ENCODE measurements at regions not wholly inside any gene's neighbourhood (a gene's known extent, or its start where the extent isn't known, plus 50 kb on each side); places are given as distances from the start of the nearest gene placed in this dataset.
A peak's percentile ranks its signal among the peaks of the same experiment; 100 is the strongest.

DNA sequence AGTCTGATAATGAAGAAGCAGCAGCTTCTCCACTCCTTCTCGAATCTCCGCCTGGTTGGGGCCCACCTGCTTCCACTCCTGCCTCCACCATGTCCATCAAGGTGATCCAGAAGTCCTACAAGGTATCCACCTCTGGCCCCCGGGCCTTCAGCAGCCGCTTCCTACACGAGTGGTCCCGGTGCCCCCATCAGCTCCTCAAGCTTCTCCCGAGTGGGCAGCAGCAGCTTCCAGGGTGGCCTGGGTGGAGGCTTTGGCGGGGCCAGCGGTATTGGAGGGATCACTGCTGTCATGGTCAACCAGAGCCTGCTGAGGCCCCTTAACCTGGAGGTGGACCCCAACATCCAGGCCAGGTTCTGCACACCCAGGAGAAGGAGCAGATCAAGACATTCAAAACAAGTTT, 381.0 kb upstream of the USP15 start:
- H2AK5ac ChIP-seq (ENCODE audit: low read length) = no peak overlapping the region
- H2BK120ac ChIP-seq (ENCODE audit: low read depth, low read length) = no peak overlapping the region
- no peaks in the 10 kb centered on the region for H3K79me2 ChIP-seq (ENCODE audit: control insufficient read depth, insufficient read depth, low read length)
- no peak overlapping the region for H3K23ac ChIP-seq (ENCODE audit: low read length)
- H3K27ac ChIP-seq (ENCODE audit: low read depth, low read length) = no peak overlapping the region
- H3K36me3 ChIP-seq (ENCODE audit: control insufficient read depth, insufficient read depth, low read length) = no peaks in the 10 kb centered on the region
- no CpG with 5 or more reads among the region's 9 CpGs for WGBS (ENCODE audit: extremely low coverage, insufficient coverage, low lambda C conversion rate)
- H3K27me3 ChIP-seq (ENCODE audit: insufficient read depth, low read length, poor library complexity) = no peaks in the 10 kb centered on the region
- no peak overlapping the region for H2BK15ac ChIP-seq (replicated peaks; ENCODE audit: low read depth)
- no peaks in the 10 kb centered on the region for H3K79me1 ChIP-seq (ENCODE audit: low read length)
- H3K56ac ChIP-seq (ENCODE audit: low read length) = no peak overlapping the region
- no peak overlapping the region for H4K5ac ChIP-seq (ENCODE audit: low read length)
- H3K18ac ChIP-seq (ENCODE audit: low read length) = no peak overlapping the region
- no peak overlapping the region for H2BK5ac ChIP-seq (ENCODE audit: low read length)
- peak overlapping the region; percentile 1 for H3K4ac ChIP-seq (ENCODE audit: low read depth, low read length)
- no peak for DNase-seq
- no peak overlapping the region for H3K4me2 ChIP-seq (ENCODE audit: low read length)
- no peak overlapping the region for H4K8ac ChIP-seq (ENCODE audit: low read depth, low read length)
- H3K4me3 ChIP-seq (ENCODE audit: low read length) = no peak overlapping the region
- H3K4me1 ChIP-seq (ENCODE audit: control insufficient read depth, low read depth, low read length) = no peaks in the 10 kb centered on the region
- H3K9ac ChIP-seq (ENCODE audit: low read length) = no peak overlapping the region

GRCh38 chr12:61880186-61880585, 380.0 kb upstream of the USP15 start:
- Histone ChIP-seq H3K9ac (ENCODE audit: low read length) (no peak overlapping the region), H2BK120ac (ENCODE audit: low read depth, low read length) (no peak overlapping the region), H4K5ac (ENCODE audit: low read length) (no peak overlapping the region), H3K18ac (ENCODE audit: low read length) (no peak overlapping the region), H2AK5ac (ENCODE audit: low read length) (no peak overlapping the region), H3K27ac (ENCODE audit: low read depth, low read length) (no peak overlapping the region), H3K4me3 (ENCODE audit: low read length) (no peak overlapping the region), H3K23ac (ENCODE audit: low read length) (no peak overlapping the region), H3K27me3 (ENCODE audit: insufficient read depth, low read length, poor library complexity) (no peaks in the 10 kb centered on the region), H4K8ac (ENCODE audit: low read depth, low read length) (no peak overlapping the region), H3K4me1 (ENCODE audit: control insufficient read depth, low read depth, low read length) (no peaks in the 10 kb centered on the region), H3K4me2 (ENCODE audit: low read length) (no peak overlapping the region), H3K56ac (ENCODE audit: low read length) (no peak overlapping the region), H2BK5ac (ENCODE audit: low read length) (no peak overlapping the region), H3K79me2 (ENCODE audit: control insufficient read depth, insufficient read depth, low read length) (no peaks in the 10 kb centered on the region), H3K4ac (ENCODE audit: low read depth, low read length) (no peak overlapping the region), H2BK15ac (replicated peaks; ENCODE audit: low read depth) (no peak overlapping the region), H3K36me3 (ENCODE audit: control insufficient read depth, insufficient read depth, low read length) (no peaks in the 10 kb centered on the region), H3K79me1 (ENCODE audit: low read length) (no peaks in the 10 kb centered on the region)
- no CpG with 5 or more reads among the region's 7 CpGs for WGBS (ENCODE audit: extremely low coverage, insufficient coverage, low lambda C conversion rate)
- no peak for DNase-seq

GRCh38 chr12:61891632-61892031, 368.6 kb upstream of the USP15 start:
- Histone ChIP-seq H3K79me2 (ENCODE audit: control insufficient read depth, insufficient read depth, low read length) (no peaks in the 10 kb centered on the region), H4K5ac (ENCODE audit: low read length) (no peak overlapping the region), H3K4me2 (ENCODE audit: low read length) (no peak overlapping the region), H2AK5ac (ENCODE audit: low read length) (no peak overlapping the region), H3K23ac (ENCODE audit: low read length) (no peak overlapping the region), H3K9ac (ENCODE audit: low read length) (no peak overlapping the region), H3K4ac (ENCODE audit: low read depth, low read length) (no peak overlapping the region), H4K8ac (ENCODE audit: low read depth, low read length) (no peak overlapping the region), H3K27me3 (ENCODE audit: insufficient read depth, low read length, poor library complexity) (no peaks in the 10 kb centered on the region), H3K56ac (ENCODE audit: low read length) (no peak overlapping the region), H3K36me3 (ENCODE audit: control insufficient read depth, insufficient read depth, low read length) (no peaks in the 10 kb centered on the region), H3K18ac (ENCODE audit: low read length) (no peak overlapping the region), H2BK15ac (replicated peaks; ENCODE audit: low read depth) (no peak overlapping the region), H3K4me3 (ENCODE audit: low read length) (no peak overlapping the region), H3K27ac (ENCODE audit: low read depth, low read length) (no peak overlapping the region), H3K4me1 (ENCODE audit: control insufficient read depth, low read depth, low read length) (no peaks in the 10 kb centered on the region), H2BK120ac (ENCODE audit: low read depth, low read length) (no peak overlapping the region), H3K79me1 (ENCODE audit: low read length) (no peaks in the 10 kb centered on the region), H2BK5ac (ENCODE audit: low read length) (no peak overlapping the region)
- DNase-seq = no peak
- WGBS (ENCODE audit: extremely low coverage, insufficient coverage, low lambda C conversion rate) = no CpG with 5 or more reads among the region's 1 CpG

DNA sequence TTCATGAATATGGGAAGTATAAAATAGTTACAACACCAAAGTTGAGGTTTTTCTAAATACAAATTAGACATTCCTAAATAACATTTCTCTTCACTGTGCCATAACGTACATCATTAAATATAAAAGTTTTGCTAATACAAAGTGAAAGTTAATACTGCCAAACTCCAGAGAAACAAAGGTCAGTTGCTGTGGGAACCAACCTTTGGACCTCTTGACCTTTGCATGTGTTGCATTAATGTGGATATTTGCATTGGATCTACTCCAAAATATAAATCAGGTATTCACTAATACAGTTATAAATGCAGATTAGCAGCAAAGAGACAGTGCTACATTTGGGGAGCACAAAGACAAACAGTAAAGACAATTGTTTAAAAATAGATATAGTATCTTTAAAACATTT, 366.0 kb upstream of the USP15 start:
- H2AK5ac ChIP-seq (ENCODE audit: low read length) = no peak overlapping the region
- H3K56ac ChIP-seq (ENCODE audit: low read length) = no peak overlapping the region
- no peak overlapping the region for H3K4me2 ChIP-seq (ENCODE audit: low read length)
- H3K9ac ChIP-seq (ENCODE audit: low read length) = no peak overlapping the region
- WGBS (ENCODE audit: extremely low coverage, insufficient coverage, low lambda C conversion rate) = no CpG with 5 or more reads among the region's 1 CpG
- DNase-seq = no peak
- H3K27ac ChIP-seq (ENCODE audit: low read depth, low read length) = no peak overlapping the region
- no peaks in the 10 kb centered on the region for H3K79me1 ChIP-seq (ENCODE audit: low read length)
- no peak overlapping the region for H2BK120ac ChIP-seq (ENCODE audit: low read depth, low read length)
- no peak overlapping the region for H3K18ac ChIP-seq (ENCODE audit: low read length)
- no peak overlapping the region for H4K5ac ChIP-seq (ENCODE audit: low read length)
- no peak overlapping the region for H2BK15ac ChIP-seq (replicated peaks; ENCODE audit: low read depth)
- H3K79me2 ChIP-seq (ENCODE audit: control insufficient read depth, insufficient read depth, low read length) = no peaks in the 10 kb centered on the region
- H3K36me3 ChIP-seq (ENCODE audit: control insufficient read depth, insufficient read depth, low read length) = no peaks in the 10 kb centered on the region
- H4K8ac ChIP-seq (ENCODE audit: low read depth, low read length) = no peak overlapping the region
- no peak overlapping the region for H3K4ac ChIP-seq (ENCODE audit: low read depth, low read length)
- H3K23ac ChIP-seq (ENCODE audit: low read length) = no peak overlapping the region
- H3K27me3 ChIP-seq (ENCODE audit: insufficient read depth, low read length, poor library complexity) = no peaks in the 10 kb centered on the region
- H2BK5ac ChIP-seq (ENCODE audit: low read length) = no peak overlapping the region
- no peak overlapping the region for H3K4me3 ChIP-seq (ENCODE audit: low read length)
- H3K4me1 ChIP-seq (ENCODE audit: control insufficient read depth, low read depth, low read length) = no peaks in the 10 kb centered on the region

- no peak overlapping the region for H2BK15ac ChIP-seq (replicated peaks; ENCODE audit: low read depth)
- no peak overlapping the region for H3K27ac ChIP-seq (ENCODE audit: low read depth, low read length)
- H3K79me1 ChIP-seq (ENCODE audit: low read length) = no peaks in the 10 kb centered on the region
- no peaks in the 10 kb centered on the region for H3K4me1 ChIP-seq (ENCODE audit: control insufficient read depth, low read depth, low read length)
- no peak overlapping the region for H2BK120ac ChIP-seq (ENCODE audit: low read depth, low read length)
- H3K4ac ChIP-seq (ENCODE audit: low read depth, low read length) = no peak overlapping the region
- no peak overlapping the region for H2AK5ac ChIP-seq (ENCODE audit: low read length)
- H3K4me2 ChIP-seq (ENCODE audit: low read length) = no peak overlapping the region
- H3K18ac ChIP-seq (ENCODE audit: low read length) = no peak overlapping the region
- no peaks in the 10 kb centered on the region for H3K36me3 ChIP-seq (ENCODE audit: control insufficient read depth, insufficient read depth, low read length)
- no peak overlapping the region for H3K23ac ChIP-seq (ENCODE audit: low read length)
- H3K56ac ChIP-seq (ENCODE audit: low read length) = no peak overlapping the region
- no peak overlapping the region for H3K4me3 ChIP-seq (ENCODE audit: low read length)
- H3K27me3 ChIP-seq (ENCODE audit: insufficient read depth, low read length, poor library complexity) = no peaks in the 10 kb centered on the region
- no peak overlapping the region for H4K5ac ChIP-seq (ENCODE audit: low read length)
- H3K9ac ChIP-seq (ENCODE audit: low read length) = no peak overlapping the region
- H3K79me2 ChIP-seq (ENCODE audit: control insufficient read depth, insufficient read depth, low read length) = no peaks in the 10 kb centered on the region
- no peak for DNase-seq
- H2BK5ac ChIP-seq (ENCODE audit: low read length) = no peak overlapping the region
- H4K8ac ChIP-seq (ENCODE audit: low read depth, low read length) = no peak overlapping the region
Observed at GRCh38 chr12:61896436-61896835, 363.8 kb upstream of the USP15 start.

- no peaks in the 10 kb centered on the region for H3K27me3 ChIP-seq (ENCODE audit: insufficient read depth, low read length, poor library complexity)
- no peaks in the 10 kb centered on the region for H3K4me1 ChIP-seq (ENCODE audit: control insufficient read depth, low read depth, low read length)
- H4K8ac ChIP-seq (ENCODE audit: low read depth, low read length) = no peak overlapping the region
- H3K9ac ChIP-seq (ENCODE audit: low read length) = no peak overlapping the region
- H3K23ac ChIP-seq (ENCODE audit: low read length) = no peak overlapping the region
- DNase-seq = no peak
- H2BK5ac ChIP-seq (ENCODE audit: low read length) = no peak overlapping the region
- H3K18ac ChIP-seq (ENCODE audit: low read length) = no peak overlapping the region
- H3K4me2 ChIP-seq (ENCODE audit: low read length) = no peak overlapping the region
- no peak overlapping the region for H3K4ac ChIP-seq (ENCODE audit: low read depth, low read length)
- H3K36me3 ChIP-seq (ENCODE audit: control insufficient read depth, insufficient read depth, low read length) = no peaks in the 10 kb centered on the region
- H2AK5ac ChIP-seq (ENCODE audit: low read length) = no peak overlapping the region
- no peak overlapping the region for H3K56ac ChIP-seq (ENCODE audit: low read length)
- WGBS (ENCODE audit: extremely low coverage, insufficient coverage, low lambda C conversion rate) = no CpG with 5 or more reads among the region's 1 CpG
- no peak overlapping the region for H3K27ac ChIP-seq (ENCODE audit: low read depth, low read length)
- H3K79me2 ChIP-seq (ENCODE audit: control insufficient read depth, insufficient read depth, low read length) = no peaks in the 10 kb centered on the region
- no peak overlapping the region for H2BK120ac ChIP-seq (ENCODE audit: low read depth, low read length)
- no peaks in the 10 kb centered on the region for H3K79me1 ChIP-seq (ENCODE audit: low read length)
- H4K5ac ChIP-seq (ENCODE audit: low read length) = no peak overlapping the region
- H3K4me3 ChIP-seq (ENCODE audit: low read length) = no peak overlapping the region
- H2BK15ac ChIP-seq (replicated peaks; ENCODE audit: low read depth) = no peak overlapping the region
Observed at GRCh38 chr12:61902403-61902802, 357.8 kb upstream of the USP15 start.
